Esophagus muscularis mucosa (tissue), 4 donors: ENCODE measurements at regions not wholly inside any gene's neighbourhood (a gene's known extent, or its start where the extent isn't known, plus 50 kb on each side); places are given as distances from the start of the nearest gene placed in this dataset.

Experiments
- CTCF ChIP-seq, 3 experiments: fragments of 200-600 bp in 2 of 3; fragments of 450-650 bp in 1 of 3; sonication (generic) in 2 of 3; IDR thresholded peaks; one replicate each; pipeline ENCODE4 v1.5.1; 2017 to 2019; ENCODE audit warnings: antibody characterized with exemption in 3 of 3, mild to moderate bottlenecking in 2 of 3, moderate library complexity in 1 of 3
- EP300 ChIP-seq: sonication (generic); formaldehyde crosslinking; IDR thresholded peaks from one replicate; pipeline ENCODE4 v1.6.1; 2017; ENCODE audit warnings: antibody characterized with exemption
- POLR2A ChIP-seq: fragments of 450-650 bp; IDR thresholded peaks from one replicate; pipeline ENCODE4 v1.6.1; 2017; ENCODE audit warnings: antibody characterized with exemption, moderate library complexity, mild to moderate bottlenecking, low read depth
- POLR2AphosphoS5 ChIP-seq, 2 donors: sonication (generic); formaldehyde crosslinking; IDR thresholded peaks; one replicate each; pipeline ENCODE4 v1.6.1; 2017; ENCODE audit warnings: antibody characterized with exemption in 2 of 2

GRCh38 chr13:99661791-99662190 lies 160.5 kb downstream of the TM9SF2 start:
- TF ChIP-seq CTCF (IDR thresholded peaks at IDR 0.05): no peak
- no peak for TF ChIP-seq POLR2AphosphoS5 (IDR thresholded peaks at IDR 0.05)
- no peak for TF ChIP-seq POLR2A
- no peak for TF ChIP-seq EP300
